GM12878 (cell line): ENCODE measurements at regions not wholly inside any gene's neighbourhood (a gene's known extent, or its start where the extent isn't known, plus 50 kb on each side); places are given as distances from the start of the nearest gene placed in this dataset.

Experiments
- ATAC-seq: fragments of 200-7000 bp; cut with Tn5 transposase; 3 replicates; pipeline ENCODE4 v1.9.1; 2020; ENCODE audit warnings: mild to moderate bottlenecking, moderate library complexity
- BruUV-seq: library from RNA; stranded (reverse); fragments of 400-500 nt; replicated peaks from 2 replicates; lab custom pipeline; 2021; lab: Mats Ljungman, UMichigan
- CTCF ChIA-PET: fragments of 300-600 bp; sonication (Branson Sonifier 250); formaldehyde crosslinking; extraction: SDS; loops from one replicate; lab custom pipeline; 2021; ENCODE audit warnings: inconsistent platforms; lab: Yijun Ruan, JAX
- POLR2A ChIA-PET: fragments of 350-600 bp; formaldehyde crosslinking; extraction: SDS; loops from one replicate; lab custom pipeline; 2021; ENCODE audit warnings: inconsistent platforms; lab: Charles Lee
- RAD21 ChIA-PET: fragments of 300-600 bp; sonication (Branson Sonifier 250); formaldehyde crosslinking; loops from one replicate; lab custom pipeline; 2023; ENCODE audit warnings: antibody characterized with exemption; ENCODE audit not compliant: unreplicated experiment; lab: Charles Lee
- SMC1A ChIA-PET: fragments of 300-600 bp; sonication (Branson Sonifier 250); formaldehyde crosslinking; loops from one replicate; lab custom pipeline; 2023; ENCODE audit not compliant: unreplicated experiment, uncharacterized antibody; lab: Charles Lee
- DNase-seq: peaks from one replicate; pipeline ENCODE4 v3.0.0-alpha.2; 2011; ENCODE audit warnings: low read depth, low spot score
- FAIRE-seq: peaks from 3 replicates; lab custom pipeline; 2011; peaks lifted over from hg19 to GRCh38; lab: Jason Lieb, UNC
- H2AFZ ChIP-seq: 2 replicates; pipeline ENCODE4 v1.6.0; 2011; ENCODE audit warnings: low read depth, low read length, control low read depth; ENCODE audit not compliant: control insufficient read depth
- H3K27ac ChIP-seq: 2 replicates; pipeline ENCODE4 v1.5.1; 2011; ENCODE audit warnings: control low read depth; ENCODE audit not compliant: control insufficient read depth, insufficient read depth
- H3K27me3 ChIP-seq, 2 experiments: replicated peaks in 1 of 2; 2 replicates each; pipeline versions ENCODE4 v1.6.0 to v1.6.1; 2011; ENCODE audit warnings: low read length in 1 of 2; ENCODE audit not compliant: control insufficient read depth in 2 of 2, insufficient read depth in 2 of 2
- H3K36me3 ChIP-seq, 2 experiments: 2 replicates each; pipeline ENCODE4 v1.5.1; 2011; ENCODE audit warnings: low read length in 1 of 2; ENCODE audit not compliant: control insufficient read depth in 2 of 2, insufficient read depth in 2 of 2
- H3K4me1 ChIP-seq: 2 replicates; pipeline ENCODE4 v1.6.1; 2011; ENCODE audit warnings: mild to moderate bottlenecking, low read length, moderate library complexity, mixed read lengths; ENCODE audit not compliant: control insufficient read depth, insufficient read depth
- H3K4me2 ChIP-seq: 2 replicates; pipeline ENCODE4 v1.6.0; 2011; ENCODE audit warnings: control low read depth; ENCODE audit not compliant: control insufficient read depth, insufficient read depth
- H3K4me3 ChIP-seq: fragments of 200-600 bp; sonication (generic); 2 replicates; pipeline ENCODE4 v1.5.1; 2016
- H3K79me2 ChIP-seq: 2 replicates; pipeline ENCODE4 v1.6.0; 2011; ENCODE audit warnings: low read length; ENCODE audit not compliant: control insufficient read depth, insufficient read depth
- H3K9ac ChIP-seq: 2 replicates; pipeline ENCODE4 v1.8.0; 2011; ENCODE audit warnings: low read length, control low read depth, mixed read lengths; ENCODE audit not compliant: control insufficient read depth, insufficient read depth
- H3K9me3 ChIP-seq: replicated peaks from 3 replicates; pipeline ENCODE4 v1.5.1; 2011; ENCODE audit warnings: mild to moderate bottlenecking, low read length; ENCODE audit not compliant: control insufficient read depth, insufficient read depth
- H4K20me1 ChIP-seq: 2 replicates; pipeline ENCODE4 v1.6.0; 2011; ENCODE audit not compliant: control insufficient read depth, insufficient read depth
- MEF2A ChIP-seq: IDR thresholded peaks from 2 replicates; pipeline ENCODE4 v1.6.1; 2011; ENCODE audit warnings: low read depth, mild to moderate bottlenecking, low read length, moderate library complexity; ENCODE audit not compliant: insufficient read depth
- NRF1 ChIP-seq: conservative IDR thresholded peaks from 2 replicates; pipeline ENCODE4 v1.6.1; 2011; ENCODE audit warnings: mild to moderate bottlenecking, low read depth, low read length, improper control_type of control experiment
- PAX8 ChIP-seq: fragments of 450-650 bp; IDR thresholded peaks from 2 replicates; pipeline ENCODE4 v1.6.1; 2017; ENCODE audit warnings: mild to moderate bottlenecking, moderate library complexity
- RUNX3 ChIP-seq: IDR thresholded peaks from 2 replicates; pipeline ENCODE4 v1.6.1; 2012; ENCODE audit warnings: low read length, inconsistent platforms
- TCF7 ChIP-seq: IDR thresholded peaks from 2 replicates; pipeline ENCODE4 v1.6.1; 2014; ENCODE audit warnings: antibody characterized with exemption, borderline replicate concordance
- YBX1 ChIP-seq: fragments of 450-650 bp; IDR thresholded peaks from 2 replicates; pipeline ENCODE4 v1.6.1; 2016; ENCODE audit warnings: antibody characterized with exemption
- WGBS: methylation state at CpG from one replicate; pipeline ENCODE4 v1.1.6; 2016; ENCODE audit warnings: low lambda C conversion rate; ENCODE audit not compliant: insufficient replicate concordance, insufficient coverage; ENCODE audit errors: missing lambda C conversion rate; 5-methylcytosine and 5-hydroxymethylcytosine counted together
- in situ Hi-C: fragments of 300-500 bp; cut with MboI; formaldehyde crosslinking; loops from 9 replicates; pipeline ENCODE4 v1.14.3; 2018; ENCODE audit warnings: mixed read lengths
- intact Hi-C: fragments of 100-400 bp; cut with micrococcal nuclease; formaldehyde crosslinking; loops from one replicate; pipeline ENCODE4 v1.14.2; 2022; ENCODE audit not compliant: unreplicated experiment
- TF ChIP-seq, protein P1 (sequence below): fragments of 450-650 bp; conservative IDR thresholded peaks from 2 replicates; pipeline ENCODE4 v1.6.1; 2017; ENCODE audit warnings: mild to moderate bottlenecking, moderate library complexity
- TF ChIP-seq, protein P2 (sequence below): IDR thresholded peaks from 2 replicates; pipeline ENCODE4 v1.6.1; 2012; ENCODE audit warnings: low read depth, low read length, improper control_type of control experiment

DNA sequence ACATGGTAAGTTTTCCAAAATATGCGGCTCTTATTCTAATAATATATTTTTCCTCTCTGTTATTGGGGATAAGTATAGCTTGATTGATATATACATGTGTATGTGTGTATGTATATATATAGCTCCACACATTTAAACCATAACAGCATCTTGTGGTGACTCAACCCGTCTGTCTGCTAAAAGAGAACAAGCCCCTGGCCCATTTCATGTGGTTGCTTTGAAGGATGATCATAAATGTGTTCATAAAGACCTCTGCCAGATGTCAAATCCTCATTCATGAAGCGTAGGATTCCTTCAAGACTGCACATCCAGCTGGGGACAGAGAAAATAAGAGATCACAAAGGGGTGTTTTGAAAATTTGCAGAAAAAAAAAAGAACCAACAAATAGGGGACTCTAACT lies 79.3 kb downstream of the RHOB start:
- DNase-seq (no peak), FAIRE-seq (no peak), ATAC-seq (no peak)
- Histone ChIP-seq H2AFZ (no peak overlapping the region), H4K20me1 (no peaks in the 10 kb centered on the region), H3K4me1 (peaks cover 18% of the 10 kb centered on the region), H3K9me3 (no peaks in the 10 kb centered on the region), H3K9ac (no peak overlapping the region), H3K79me2 (no peaks in the 10 kb centered on the region), H3K36me3 (no peaks in the 10 kb centered on the region), H3K4me3 (no peak overlapping the region), H3K4me2 (no peak overlapping the region), H3K27ac (no peak overlapping the region), H3K27me3 (no peaks in the 10 kb centered on the region)
- ChIA-PET POLR2A (interaction anchor here (0.8 to 4.0 kb wide), 8 partner anchors 9 to 92 kb away, joined by 3 to 16 read pairs (median 4); partner anchors contain the start of gene RHOB), CTCF (interaction anchor here (0.9 to 3.1 kb wide), 14 partner anchors 10 to 115 kb away, joined by 3 to 20 read pairs (median 4); partner anchors contain the start of gene RHOB), SMC1A (interaction anchor here (0.7 to 4.3 kb wide), 24 partner anchors 8 to 219 kb away, joined by 3 to 37 read pairs (median 6); partner anchors contain the start of genes HS1BP3 and RHOB), RAD21 (interaction anchor here (0.7 to 4.0 kb wide), 18 partner anchors 10 to 179 kb away, joined by 3 to 42 read pairs (median 6); partner anchors contain the start of gene RHOB)
- TF ChIP-seq RUNX3: peak; percentile 49
- TF ChIP-seq MEF2A: 0 out of 2 replicates have a peak, but pooled peaks have one; percentile 17
- no peak for TF ChIP-seq NRF1
- TF ChIP-seq, protein P1, sequence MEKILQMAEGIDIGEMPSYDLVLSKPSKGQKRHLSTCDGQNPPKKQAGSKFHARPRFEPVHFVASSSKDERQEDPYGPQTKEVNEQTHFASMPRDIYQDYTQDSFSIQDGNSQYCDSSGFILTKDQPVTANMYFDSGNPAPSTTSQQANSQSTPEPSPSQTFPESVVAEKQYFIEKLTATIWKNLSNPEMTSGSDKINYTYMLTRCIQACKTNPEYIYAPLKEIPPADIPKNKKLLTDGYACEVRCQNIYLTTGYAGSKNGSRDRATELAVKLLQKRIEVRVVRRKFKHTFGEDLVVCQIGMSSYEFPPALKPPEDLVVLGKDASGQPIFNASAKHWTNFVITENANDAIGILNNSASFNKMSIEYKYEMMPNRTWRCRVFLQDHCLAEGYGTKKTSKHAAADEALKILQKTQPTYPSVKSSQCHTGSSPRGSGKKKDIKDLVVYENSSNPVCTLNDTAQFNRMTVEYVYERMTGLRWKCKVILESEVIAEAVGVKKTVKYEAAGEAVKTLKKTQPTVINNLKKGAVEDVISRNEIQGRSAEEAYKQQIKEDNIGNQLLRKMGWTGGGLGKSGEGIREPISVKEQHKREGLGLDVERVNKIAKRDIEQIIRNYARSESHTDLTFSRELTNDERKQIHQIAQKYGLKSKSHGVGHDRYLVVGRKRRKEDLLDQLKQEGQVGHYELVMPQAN: no peak
- TF ChIP-seq PAX8: no peak
- no peak for TF ChIP-seq YBX1
- peak; percentile 35; the same call in 1 of the 2 replicates for TF ChIP-seq TCF7
- TF ChIP-seq, protein P2, sequence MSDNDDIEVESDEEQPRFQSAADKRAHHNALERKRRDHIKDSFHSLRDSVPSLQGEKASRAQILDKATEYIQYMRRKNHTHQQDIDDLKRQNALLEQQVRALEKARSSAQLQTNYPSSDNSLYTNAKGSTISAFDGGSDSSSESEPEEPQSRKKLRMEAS: no peak
- BruUV-seq: no TSS peak
- intact Hi-C loops: loop anchor here (5.0 kb wide), 2 partner anchors 71 to 79 kb away; partner anchors contain the start of gene RHOB
- in situ Hi-C loops: no loop called here
- WGBS: 64% methylated on average over 3 of the region's 3 CpGs
